Activated naive CD4-positive, alpha-beta T cell treated with anti-CD3 and anti-CD28 coated beads, Interleukin-2, amount 50 U/mL, for 24 hours (primary cell): ENCODE measurements at regions not wholly inside any gene's neighbourhood (a gene's known extent, or its start where the extent isn't known, plus 50 kb on each side); places are given as distances from the start of the nearest gene placed in this dataset.

ENCODE experiments used
- H3K27ac Mint-ChIP-seq: one replicate; pipeline ENCODE4 v1.8.0; 2021; ENCODE audit warnings: mild to moderate bottlenecking, mixed read lengths
- H3K27me3 Mint-ChIP-seq: one replicate; pipeline ENCODE4 v1.8.0; 2021; ENCODE audit warnings: mixed read lengths
- H3K36me3 Mint-ChIP-seq: one replicate; pipeline ENCODE4 v1.8.0; 2021; ENCODE audit warnings: mixed read lengths
- H3K4me1 Mint-ChIP-seq: one replicate; pipeline ENCODE4 v1.8.0; 2021; ENCODE audit warnings: mixed read lengths
- H3K4me3 Mint-ChIP-seq: one replicate; pipeline ENCODE4 v1.8.0; 2021; ENCODE audit warnings: mild to moderate bottlenecking, mixed read lengths
- H3K9me3 Mint-ChIP-seq: one replicate; pipeline ENCODE4 v1.8.0; 2021; ENCODE audit warnings: mixed read lengths

DNA sequence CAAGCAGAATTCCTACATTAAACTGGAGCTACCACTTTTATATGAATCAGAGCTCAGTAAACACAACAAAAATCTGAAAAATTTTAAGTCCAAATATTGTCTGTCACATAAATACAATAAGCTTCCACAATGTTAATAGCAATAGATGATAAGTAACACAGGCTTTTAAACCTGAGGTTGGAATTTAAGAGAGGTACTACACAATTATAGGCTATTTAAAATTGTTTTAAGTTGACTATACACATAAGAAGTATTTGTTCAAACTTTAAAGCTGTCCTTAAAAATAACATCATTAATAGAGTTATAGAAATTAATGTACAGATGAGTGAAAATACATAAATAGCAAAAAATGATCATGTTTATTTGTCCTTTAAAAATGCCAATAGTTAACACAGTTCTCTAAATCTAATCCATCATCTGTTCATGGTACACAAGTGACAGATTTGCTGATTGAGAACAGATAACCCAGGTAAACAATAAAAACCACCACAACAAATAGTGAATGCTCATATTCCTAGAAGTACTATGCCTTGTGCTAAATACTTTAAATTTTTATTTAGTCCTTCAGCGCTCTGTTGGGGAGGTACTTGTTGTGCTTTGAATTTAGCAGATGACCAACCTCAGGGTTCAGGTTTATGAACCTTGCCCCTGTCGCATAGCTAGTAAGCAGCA, 382.3 kb upstream of the ID4 start:
- Mint-ChIP-seq H3K27ac (no peak overlapping the region), H3K27me3 (no peaks in the 10 kb centered on the region), H3K36me3 (no peaks in the 10 kb centered on the region), H3K9me3 (no peaks in the 10 kb centered on the region), H3K4me1 (no peaks in the 10 kb centered on the region), H3K4me3 (no peak overlapping the region)

DNA sequence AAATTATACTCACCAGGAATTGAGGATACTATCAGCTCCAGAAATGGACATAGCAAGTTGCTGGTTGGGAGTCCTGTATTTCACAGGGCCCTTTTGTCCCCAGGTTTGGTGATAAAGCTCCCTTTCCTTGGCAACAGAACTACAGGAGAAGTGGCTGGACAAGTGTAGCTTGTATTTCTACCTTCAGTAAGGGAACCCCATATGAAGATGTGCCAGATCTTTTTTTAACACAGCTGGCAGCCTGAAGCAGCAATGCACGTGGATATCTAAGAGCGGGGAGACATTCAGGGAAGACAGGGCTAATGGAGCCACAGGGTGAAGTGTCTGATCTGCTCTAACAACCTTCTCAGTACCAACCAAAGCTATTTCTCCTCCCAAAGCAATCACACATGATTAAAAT, 373.9 kb upstream of the ID4 start:
- Mint-ChIP-seq H3K27me3 (peaks cover 1% of the 10 kb centered on the region), H3K4me1 (no peaks in the 10 kb centered on the region), H3K27ac (no peak overlapping the region), H3K9me3 (peaks cover 3% of the 10 kb centered on the region), H3K4me3 (no peak overlapping the region), H3K36me3 (no peaks in the 10 kb centered on the region)

DNA sequence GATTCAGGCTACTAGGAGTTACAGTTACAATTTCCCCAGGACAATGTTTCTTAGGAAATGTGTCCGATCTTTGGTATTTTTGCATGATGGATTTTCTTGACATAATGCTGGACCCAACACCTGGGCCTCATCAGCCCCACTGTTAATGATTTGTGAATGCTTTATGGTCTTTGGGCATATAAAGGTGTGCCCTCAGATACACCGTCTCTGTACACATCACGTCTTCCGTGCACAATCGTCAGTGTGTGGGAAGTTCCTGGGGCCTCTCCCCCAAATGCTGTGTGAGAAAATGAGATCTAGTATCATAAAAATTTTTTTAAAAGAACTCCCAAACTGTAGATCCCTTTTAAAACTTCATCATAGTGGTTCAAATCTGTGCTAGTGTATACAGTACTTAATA, 373.2 kb upstream of the ID4 start:
- Mint-ChIP-seq H3K4me1 (no peaks in the 10 kb centered on the region), H3K9me3 (peaks cover 4% of the 10 kb centered on the region)

GRCh38 chr6:19465256-19465655, 371.9 kb upstream of the ID4 start:
- Mint-ChIP-seq H3K27ac (no peak overlapping the region), H3K27me3 (peaks cover 1% of the 10 kb centered on the region), H3K36me3 (no peaks in the 10 kb centered on the region), H3K4me3 (no peak overlapping the region), H3K4me1 (no peaks in the 10 kb centered on the region), H3K9me3 (peaks cover 4% of the 10 kb centered on the region)

More for the DNA sequence above, 373.2 kb upstream of the ID4 start:
- Mint-ChIP-seq H3K4me3 (no peak overlapping the region), H3K36me3 (no peaks in the 10 kb centered on the region), H3K27ac (no peak overlapping the region), H3K27me3 (peaks cover 1% of the 10 kb centered on the region)

- H3K27me3 Mint-ChIP-seq: peaks cover 1% of the 10 kb centered on the region
- H3K36me3 Mint-ChIP-seq: no peaks in the 10 kb centered on the region
- H3K27ac Mint-ChIP-seq: no peak overlapping the region
- no peaks in the 10 kb centered on the region for H3K4me1 Mint-ChIP-seq
- H3K9me3 Mint-ChIP-seq: peaks cover 4% of the 10 kb centered on the region
- H3K4me3 Mint-ChIP-seq: no peak overlapping the region
These were observed 371.4 kb upstream of the ID4 start for GRCh38 chr6:19465760-19466159.

- Mint-ChIP-seq H3K4me3 (no peak overlapping the region), H3K4me1 (no peaks in the 10 kb centered on the region), H3K36me3 (no peaks in the 10 kb centered on the region), H3K27ac (no peak overlapping the region), H3K27me3 (peaks cover 1% of the 10 kb centered on the region), H3K9me3 (peaks cover 11% of the 10 kb centered on the region)
These were observed 366.8 kb upstream of the ID4 start for GRCh38 chr6:19470333-19470732.

DNA sequence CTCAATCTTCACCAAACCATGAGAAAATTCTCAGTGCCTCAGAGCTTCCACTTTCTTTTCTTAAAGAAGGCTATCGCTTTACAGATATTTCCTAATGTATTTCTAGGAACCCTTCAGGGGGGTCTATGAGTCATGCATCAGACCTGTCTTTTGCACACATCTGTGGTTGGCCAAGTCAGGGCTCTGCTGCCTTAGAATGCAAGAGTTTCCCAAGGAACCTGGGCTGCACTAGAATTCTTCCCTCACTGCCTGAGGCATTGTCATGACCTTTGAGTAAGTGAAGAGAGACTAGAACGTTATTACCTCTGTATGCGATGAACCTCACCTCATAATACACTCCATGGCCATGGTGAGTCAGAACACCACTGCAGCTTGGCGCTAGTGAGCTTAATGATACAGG, 365.0 kb upstream of the ID4 start:
- Mint-ChIP-seq H3K27me3 (peaks cover 1% of the 10 kb centered on the region), H3K27ac (no peak overlapping the region), H3K4me1 (no peaks in the 10 kb centered on the region), H3K9me3 (peaks cover 11% of the 10 kb centered on the region), H3K4me3 (no peak overlapping the region), H3K36me3 (no peaks in the 10 kb centered on the region)

GRCh38 chr6:19472850-19473249, 364.3 kb upstream of the ID4 start:
- Mint-ChIP-seq H3K4me1 (no peaks in the 10 kb centered on the region), H3K4me3 (no peak overlapping the region), H3K27ac (no peak overlapping the region), H3K9me3 (peaks cover 11% of the 10 kb centered on the region), H3K36me3 (no peaks in the 10 kb centered on the region), H3K27me3 (peaks cover 1% of the 10 kb centered on the region)

GRCh38 chr6:19477563-19477962, 359.6 kb upstream of the ID4 start:
- Mint-ChIP-seq H3K4me1 (no peaks in the 10 kb centered on the region), H3K4me3 (no peak overlapping the region)

DNA sequence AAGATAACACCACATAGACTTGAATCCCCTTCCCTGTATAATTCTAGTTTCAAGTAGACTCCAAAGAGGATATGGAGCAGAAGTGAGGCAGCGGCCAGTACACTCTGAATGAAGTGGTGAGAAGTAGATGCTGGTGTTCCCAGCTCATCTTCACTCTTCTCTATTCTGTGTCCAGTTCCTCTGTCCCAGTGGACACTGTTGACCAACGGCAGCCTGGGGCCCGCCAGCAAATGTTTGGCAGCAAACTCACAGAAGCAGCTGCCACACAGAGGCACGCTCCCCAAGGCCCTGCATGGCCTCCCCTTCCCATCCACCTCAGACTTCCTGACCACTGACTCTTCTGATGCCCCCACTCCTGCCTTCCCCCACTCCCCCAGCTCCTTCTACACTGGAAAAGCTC, 358.9 kb upstream of the ID4 start:
- Mint-ChIP-seq H3K36me3 (no peaks in the 10 kb centered on the region), H3K9me3 (peaks cover 6% of the 10 kb centered on the region), H3K27me3 (no peaks in the 10 kb centered on the region), H3K4me3 (no peak overlapping the region), H3K27ac (no peak overlapping the region), H3K4me1 (no peaks in the 10 kb centered on the region)

More at GRCh38 chr6:19477563-19477962, 359.6 kb upstream of the ID4 start:
- no peak overlapping the region for H3K27ac Mint-ChIP-seq
- no peaks in the 10 kb centered on the region for H3K27me3 Mint-ChIP-seq
- H3K36me3 Mint-ChIP-seq: no peaks in the 10 kb centered on the region
- peaks cover 6% of the 10 kb centered on the region for H3K9me3 Mint-ChIP-seq

DNA sequence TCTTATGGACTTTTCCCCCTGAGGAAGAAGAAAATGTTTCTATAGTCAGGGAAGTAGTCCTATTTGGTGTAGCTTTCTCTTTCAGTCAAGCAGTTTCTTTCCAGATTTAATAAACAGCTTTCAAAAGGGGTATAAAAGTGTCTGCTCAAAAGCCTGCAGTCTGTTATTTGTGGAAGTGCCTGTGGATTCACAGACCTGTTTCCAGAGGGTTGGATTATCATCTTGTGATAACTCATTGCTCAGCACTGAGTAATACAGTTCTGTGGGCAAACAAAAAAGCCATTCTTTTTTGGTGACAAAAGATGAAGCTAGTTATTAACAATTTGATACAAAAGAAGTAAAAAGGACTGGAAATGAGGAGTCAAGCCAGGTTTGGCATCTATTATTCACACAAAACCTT, 358.2 kb upstream of the ID4 start:
- H3K27me3 Mint-ChIP-seq: no peaks in the 10 kb centered on the region
- H3K27ac Mint-ChIP-seq: no peak overlapping the region
- no peaks in the 10 kb centered on the region for H3K4me1 Mint-ChIP-seq
- H3K9me3 Mint-ChIP-seq: peaks cover 1% of the 10 kb centered on the region
- no peaks in the 10 kb centered on the region for H3K36me3 Mint-ChIP-seq
- no peak overlapping the region for H3K4me3 Mint-ChIP-seq

DNA sequence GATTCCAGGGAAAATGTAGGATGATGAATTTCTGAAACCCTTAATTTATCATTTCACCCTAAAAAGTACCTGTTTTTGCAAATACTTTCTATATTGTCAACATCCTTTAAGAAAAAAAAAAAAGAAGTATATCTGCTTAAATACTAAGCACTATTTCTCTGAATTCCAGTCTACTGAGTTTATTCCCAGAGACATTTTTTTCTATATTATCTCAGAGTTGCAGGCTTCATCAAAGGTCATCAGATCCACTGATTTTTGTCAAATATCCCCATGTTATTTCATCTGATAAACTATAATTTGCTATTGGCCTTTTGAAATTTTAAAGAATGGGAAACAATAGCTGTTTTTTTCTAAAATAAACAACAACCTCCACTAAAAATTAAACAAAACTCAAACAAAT, 357.6 kb upstream of the ID4 start:
- Mint-ChIP-seq H3K4me3 (no peak overlapping the region), H3K27ac (no peak overlapping the region), H3K27me3 (no peaks in the 10 kb centered on the region), H3K36me3 (no peaks in the 10 kb centered on the region), H3K9me3 (no peaks in the 10 kb centered on the region), H3K4me1 (no peaks in the 10 kb centered on the region)

- Mint-ChIP-seq H3K27ac (no peak overlapping the region), H3K27me3 (peaks cover 1% of the 10 kb centered on the region), H3K9me3 (peaks cover 4% of the 10 kb centered on the region), H3K36me3 (no peaks in the 10 kb centered on the region), H3K4me3 (no peak overlapping the region), H3K4me1 (no peaks in the 10 kb centered on the region)
These were observed 344.3 kb upstream of the ID4 start for GRCh38 chr6:19492636-19493405.

GRCh38 chr6:19501737-19502245, 335.4 kb upstream of the ID4 start:
- Mint-ChIP-seq H3K9me3 (peaks cover 17% of the 10 kb centered on the region), H3K27ac (no peak overlapping the region), H3K27me3 (no peaks in the 10 kb centered on the region), H3K36me3 (no peaks in the 10 kb centered on the region), H3K4me3 (no peak overlapping the region), H3K4me1 (no peaks in the 10 kb centered on the region)

- H3K27ac Mint-ChIP-seq: no peak overlapping the region
- H3K4me1 Mint-ChIP-seq: no peaks in the 10 kb centered on the region
- no peak overlapping the region for H3K4me3 Mint-ChIP-seq
- H3K27me3 Mint-ChIP-seq: no peaks in the 10 kb centered on the region
- peaks cover 17% of the 10 kb centered on the region for H3K9me3 Mint-ChIP-seq
- H3K36me3 Mint-ChIP-seq: no peaks in the 10 kb centered on the region
These were observed 334.9 kb upstream of the ID4 start for GRCh38 chr6:19502301-19502700.

DNA sequence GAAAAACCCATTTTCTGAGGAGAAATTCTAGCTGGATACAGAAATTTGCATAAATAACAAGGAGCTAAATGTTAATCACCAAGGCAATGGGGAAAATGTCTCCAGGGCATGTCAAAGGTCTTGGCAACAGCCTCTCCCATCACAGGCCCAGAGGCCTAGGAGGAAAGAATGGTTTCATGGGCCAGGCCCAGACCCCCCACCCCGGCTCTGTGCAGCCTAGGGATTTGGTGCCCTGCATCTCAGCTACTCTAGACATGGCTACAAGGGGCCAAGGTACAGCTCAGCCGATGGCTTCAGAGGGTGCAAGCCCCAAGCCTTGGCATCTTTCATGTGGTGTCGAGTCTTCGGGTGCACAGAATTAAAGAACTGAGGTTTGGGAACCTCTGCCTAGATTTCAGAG, 321.2 kb upstream of the ID4 start:
- H3K27ac Mint-ChIP-seq: no peak overlapping the region
- H3K27me3 Mint-ChIP-seq: no peaks in the 10 kb centered on the region
- H3K9me3 Mint-ChIP-seq: peaks cover 25% of the 10 kb centered on the region
- no peaks in the 10 kb centered on the region for H3K4me1 Mint-ChIP-seq
- H3K36me3 Mint-ChIP-seq: no peaks in the 10 kb centered on the region
- H3K4me3 Mint-ChIP-seq: no peak overlapping the region
